Inferior parietal cortex (tissue), 1 donor: ENCODE measurements at regions not wholly inside any gene's neighbourhood (a gene's known extent, or its start where the extent isn't known, plus 50 kb on each side); places are given as distances from the start of the nearest gene placed in this dataset.

ENCODE experiments used
- DNase-seq: peaks from one replicate; pipeline ENCODE4 v3.0.0-alpha.2; 2016; ENCODE audit errors: extremely low spot score

GRCh38 chr2:108139521-108139920 lies 100.2 kb upstream of the SULT1C3 start:
- DNase-seq = no peak

- no peak for DNase-seq
Observed at GRCh38 chr2:108145557-108146326, 94.0 kb upstream of the SULT1C3 start.

GRCh38 chr2:108148555-108148954 lies 91.2 kb upstream of the SULT1C3 start:
- DNase-seq = no peak

GRCh38 chr2:108154366-108155061 lies 85.3 kb upstream of the SULT1C3 start:
- DNase-seq = no peak

- no peak for DNase-seq
Observed at GRCh38 chr2:108161298-108161697, 78.5 kb upstream of the SULT1C3 start.

- DNase-seq = no peak
Observed at GRCh38 chr2:108164318-108164717, 75.5 kb upstream of the SULT1C3 start.

- no peak for DNase-seq
Observed at GRCh38 chr2:108165729-108166128, 74.0 kb upstream of the SULT1C3 start.

- no peak for DNase-seq
Observed at GRCh38 chr2:108167699-108168098, 72.1 kb upstream of the SULT1C3 start.

GRCh38 chr2:108169982-108170625 lies 69.7 kb upstream of the SULT1C3 start:
- DNase-seq = peak; percentile 40

- DNase-seq = no peak
Observed at GRCh38 chr2:108171657-108172056, 68.1 kb upstream of the SULT1C3 start.

GRCh38 chr2:108182489-108182888 lies 57.3 kb upstream of the SULT1C3 start:
- no peak for DNase-seq

GRCh38 chr2:108184419-108184818 lies 55.3 kb upstream of the SULT1C3 start:
- DNase-seq = no peak

GRCh38 chr2:108189316-108189715 lies 50.5 kb upstream of the SULT1C3 start:
- no peak for DNase-seq
